ENCODE measurements at regions not wholly inside any gene's neighbourhood (a gene's known extent, or its start where the extent isn't known, plus 50 kb on each side); places are given as distances from the start of the nearest gene placed in this dataset.
"Not testable (repeated sequence)": the region's sequence is repeated elsewhere in the genome, so short reads cannot be mapped to it uniquely, and the experiment has no call there.

GRCh38 chr2:131668794-131669540 lies 141.3 kb downstream of the CCDC74A start (continued):
- TF ChIP-seq JUND (IDR thresholded peaks at IDR 0.05; ENCODE audit: borderline replicate concordance, low read depth, low read length), result peak; percentile 83
- peak; percentile 91; the same call in 2 of the 3 replicates for TF ChIP-seq JUND (tag; IDR thresholded peaks at IDR 0.05; ENCODE audit: borderline replicate concordance, low read depth, low read length)
- TF ChIP-seq MEF2D (tag; conservative IDR thresholded peaks at IDR 0.05; ENCODE audit: low read depth), result peak; percentile 93
- TF ChIP-seq RAD21 (CRISPR knock-in tag; conservative IDR thresholded peaks at IDR 0.05 in 1 of 2, IDR thresholded peaks at IDR 0.05 in 1 of 2), result peak in 1 of 2 experiments; percentile 36; a peak in 2 of 4 replicates
- 0 out of 4 replicates have a peak, but pooled peaks of 1 of the 2 experiments have one; percentile 27 for TF ChIP-seq TEAD1 (CRISPR knock-in tag; IDR thresholded peaks at IDR 0.05)
- TF ChIP-seq EP300 (IDR thresholded peaks at IDR 0.05; ENCODE audit: low read length), result peak; percentile 71; the same call in 1 of the 2 replicates
- TF ChIP-seq LCOR (CRISPR knock-in tag; IDR thresholded peaks at IDR 0.05), result peak; percentile 89; the same call in 1 of the 2 replicates
- peak; percentile 56; the same call in 1 of the 2 replicates for TF ChIP-seq STAT5A (IDR thresholded peaks at IDR 0.05; ENCODE audit: borderline replicate concordance, low read length)
- peak; percentile 55 for TF ChIP-seq TFAP4 (CRISPR knock-in tag; IDR thresholded peaks at IDR 0.05; ENCODE audit: borderline replicate concordance)
- TF ChIP-seq SMAD4 (CRISPR knock-in tag; conservative IDR thresholded peaks at IDR 0.05), result peak; percentile 77
- peak; percentile 30; the same call in 1 of the 2 replicates for TF ChIP-seq NFIC (IDR thresholded peaks at IDR 0.05)
- TF ChIP-seq EP400 (IDR thresholded peaks at IDR 0.05), result 0 out of 2 replicates have a peak, but pooled peaks have one; percentile 22
- 0 out of 2 replicates have a peak, but pooled peaks have one; percentile 31 for TF ChIP-seq ATF7 (IDR thresholded peaks at IDR 0.05)
- TF ChIP-seq ARID1B (IDR thresholded peaks at IDR 0.05), result peak; percentile 72
- peak; percentile 99 for TF ChIP-seq SOX6 (IDR thresholded peaks at IDR 0.05)
- peak; percentile 49; the same call in 1 of the 2 replicates for TF ChIP-seq CREM (IDR thresholded peaks at IDR 0.05; ENCODE audit: low read depth)
- peak; percentile 56; the same call in 1 of the 2 replicates for TF ChIP-seq KLF16 (IDR thresholded peaks at IDR 0.05)
- TF ChIP-seq RNF2 (IDR thresholded peaks at IDR 0.05), result peak; percentile 39; the same call in 1 of the 2 replicates
- TF ChIP-seq MYNN (IDR thresholded peaks at IDR 0.05), result 0 out of 2 replicates have a peak, but pooled peaks have one; percentile 27
- TF ChIP-seq MYNN (CRISPR knock-in tag; IDR thresholded peaks at IDR 0.05), result not testable (repeated sequence)
- TF ChIP-seq FOS (IDR thresholded peaks at IDR 0.05; ENCODE audit: extremely low read depth, insufficient read length), result peak; percentile 39
- 0 out of 2 replicates have a peak, but pooled peaks have one; percentile 53 for TF ChIP-seq CBX5 (IDR thresholded peaks at IDR 0.05; ENCODE audit: borderline replicate concordance, low read depth)
- TF ChIP-seq DPF2 (IDR thresholded peaks at IDR 0.05), result peak; percentile 46; the same call in 1 of the 2 replicates
- TF ChIP-seq TBL1XR1 (IDR thresholded peaks at IDR 0.05; ENCODE audit: low read length in 2 of 2), result peak in 1 of 2 experiments; percentile 64; a peak in 2 of 4 replicates
- TF ChIP-seq CBFA2T3 (IDR thresholded peaks at IDR 0.05), result peak; percentile 78
- 0 out of 6 replicates have a peak, but pooled peaks of 1 of the 3 experiments have one; percentile 19 for TF ChIP-seq CTCF (IDR thresholded peaks at IDR 0.05 in 2 of 3, conservative IDR thresholded peaks at IDR 0.05 in 1 of 3; ENCODE audit: insufficient read depth in 2 of 3, low read depth in 1 of 3, low read length in 3 of 3)
- peak; percentile 17; the same call in 1 of the 2 replicates for TF ChIP-seq ADNP (tag; IDR thresholded peaks at IDR 0.05)
- 0 out of 2 replicates have a peak, but pooled peaks have one; percentile 54 for TF ChIP-seq ZNF175 (CRISPR knock-in tag; IDR thresholded peaks at IDR 0.05; ENCODE audit: low read depth)
- TF ChIP-seq ZNF644 (tag; IDR thresholded peaks at IDR 0.05; ENCODE audit: low read depth), result 0 out of 2 replicates have a peak, but pooled peaks have one; percentile 30

Data from K562 (cell line).